Hematopoietic multipotent progenitor cell treated with erythropoietin and hydrocortisone succinate and interleukin-3 and kit ligand, for 15 days (in vitro differentiated cells): ENCODE measurements at regions not wholly inside any gene's neighbourhood (a gene's known extent, or its start where the extent isn't known, plus 50 kb on each side); places are given as distances from the start of the nearest gene placed in this dataset.
"Not testable (repeated sequence)": the region's sequence is repeated elsewhere in the genome, so short reads cannot be mapped to it uniquely, and the experiment has no call there.

Experiments used
- DNase-seq: peaks from one replicate; pipeline ENCODE4 v3.0.0-alpha.2; 2015; ENCODE audit warnings: low spot score

DNA sequence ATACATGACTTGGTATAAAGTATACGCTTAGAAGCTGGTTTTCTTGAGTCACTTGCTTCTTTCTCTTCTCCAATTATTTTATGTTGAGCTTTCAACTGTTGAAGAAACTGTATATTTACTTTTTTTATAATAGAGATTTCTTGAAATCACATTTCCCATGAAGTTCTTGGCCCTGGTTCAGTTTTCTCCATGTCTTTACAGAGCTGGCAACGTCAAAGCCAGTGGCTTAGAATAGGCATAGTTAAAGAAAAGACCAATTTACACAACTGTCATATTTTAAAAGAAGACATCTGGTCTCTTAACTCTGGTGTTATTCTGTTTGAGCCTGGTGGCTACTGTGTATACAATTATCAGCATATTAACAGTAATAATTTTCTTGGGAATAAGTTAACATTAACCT, 1249.3 kb downstream of the CDH12 start:
- no peak for DNase-seq

DNA sequence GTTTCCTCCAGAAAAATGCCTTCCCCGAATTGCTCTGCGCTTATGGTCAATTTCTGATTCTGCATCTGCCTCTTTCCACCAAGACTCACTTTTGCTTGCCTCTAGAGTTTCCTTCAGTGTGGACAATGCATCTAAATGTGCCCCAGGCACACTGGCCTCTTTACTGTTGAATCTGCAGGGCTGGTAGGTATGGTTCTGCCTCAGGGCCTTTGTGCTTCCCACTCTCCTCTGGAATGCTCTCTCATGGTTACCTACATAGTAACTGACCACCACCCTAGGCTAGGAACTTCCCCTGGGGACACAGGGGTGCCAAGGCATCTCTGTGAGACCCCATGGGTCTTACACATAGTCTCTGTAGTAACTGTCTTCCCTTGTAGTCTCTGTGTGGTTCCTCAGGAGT, 1258.6 kb downstream of the CDH12 start:
- DNase-seq: no peak

DNA sequence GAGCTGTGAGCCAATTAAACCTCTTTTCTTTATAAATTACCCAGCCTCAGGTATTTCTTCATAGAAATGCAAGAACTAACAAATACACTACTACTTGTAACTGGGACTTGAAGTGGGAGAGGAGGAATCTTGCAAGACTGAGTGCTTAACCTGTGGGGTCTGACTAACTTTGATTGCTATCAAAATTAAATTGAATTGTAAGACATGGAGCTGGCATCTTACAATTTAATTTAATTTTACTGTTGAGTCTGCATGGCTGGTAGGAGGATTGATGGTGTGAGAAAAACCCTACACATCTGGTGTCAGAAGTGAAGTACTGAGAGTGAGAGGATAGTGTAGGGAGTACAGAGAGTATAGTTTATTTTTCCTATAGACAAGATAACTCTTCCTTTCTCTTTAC, 1259.9 kb downstream of the CDH12 start:
- no peak for DNase-seq

DNA sequence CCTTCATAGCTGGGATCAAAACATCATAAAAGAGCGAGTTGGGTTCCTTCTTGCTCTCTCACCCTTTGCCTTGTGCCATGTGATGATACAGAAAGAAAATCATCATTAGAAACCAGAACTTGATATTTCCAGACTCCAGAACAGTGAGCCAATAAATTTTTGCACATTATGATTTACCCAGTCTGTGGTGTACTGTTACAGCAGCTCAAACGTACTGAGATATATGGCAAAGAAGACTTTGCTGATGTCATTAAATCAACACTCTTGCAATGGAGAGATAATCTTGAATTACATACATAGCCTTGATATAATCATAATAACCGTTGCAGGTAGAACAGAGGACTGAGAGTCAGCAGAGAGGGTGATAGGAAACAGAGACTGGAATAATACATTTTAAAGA, 1271.6 kb downstream of the CDH12 start:
- no peak for DNase-seq

DNA sequence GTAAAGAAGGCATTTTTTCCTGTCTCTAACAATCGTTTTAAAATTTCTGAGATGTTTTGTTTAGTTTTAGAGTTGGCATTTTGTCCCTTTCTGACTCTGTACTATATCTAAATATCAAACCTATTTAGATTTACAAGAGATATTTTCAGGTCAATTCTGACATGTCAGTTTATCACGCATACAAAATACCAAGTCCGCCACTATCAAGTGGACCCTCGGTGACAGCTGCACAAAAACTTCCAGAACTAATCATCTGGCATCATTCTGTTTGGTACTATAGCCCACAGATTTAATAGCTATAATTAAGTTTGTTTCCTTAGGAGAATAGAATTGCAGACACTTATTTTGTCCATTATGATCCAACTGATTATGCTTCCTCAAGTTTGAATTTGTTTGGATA, 1278.2 kb downstream of the CDH12 start:
- DNase-seq: no peak

DNA sequence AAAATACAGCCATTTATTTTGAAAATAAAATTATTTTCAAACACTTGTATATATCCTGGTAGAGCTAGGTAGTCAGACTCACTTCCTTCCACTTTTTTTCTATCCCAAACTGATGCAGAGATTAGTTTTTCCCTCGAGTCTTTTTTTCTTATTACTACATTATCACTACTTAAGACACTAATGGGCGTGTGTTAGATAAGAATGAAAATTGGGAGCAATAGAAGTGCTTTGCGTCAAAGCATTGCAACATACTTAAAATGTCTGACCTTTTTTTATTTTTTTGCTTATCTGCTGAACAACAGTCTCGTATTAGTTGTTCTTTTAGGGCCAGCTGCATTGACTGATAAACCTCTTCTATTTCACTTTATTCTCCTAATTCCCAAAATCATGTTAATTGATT, 1278.7 kb downstream of the CDH12 start:
- DNase-seq: no peak

DNA sequence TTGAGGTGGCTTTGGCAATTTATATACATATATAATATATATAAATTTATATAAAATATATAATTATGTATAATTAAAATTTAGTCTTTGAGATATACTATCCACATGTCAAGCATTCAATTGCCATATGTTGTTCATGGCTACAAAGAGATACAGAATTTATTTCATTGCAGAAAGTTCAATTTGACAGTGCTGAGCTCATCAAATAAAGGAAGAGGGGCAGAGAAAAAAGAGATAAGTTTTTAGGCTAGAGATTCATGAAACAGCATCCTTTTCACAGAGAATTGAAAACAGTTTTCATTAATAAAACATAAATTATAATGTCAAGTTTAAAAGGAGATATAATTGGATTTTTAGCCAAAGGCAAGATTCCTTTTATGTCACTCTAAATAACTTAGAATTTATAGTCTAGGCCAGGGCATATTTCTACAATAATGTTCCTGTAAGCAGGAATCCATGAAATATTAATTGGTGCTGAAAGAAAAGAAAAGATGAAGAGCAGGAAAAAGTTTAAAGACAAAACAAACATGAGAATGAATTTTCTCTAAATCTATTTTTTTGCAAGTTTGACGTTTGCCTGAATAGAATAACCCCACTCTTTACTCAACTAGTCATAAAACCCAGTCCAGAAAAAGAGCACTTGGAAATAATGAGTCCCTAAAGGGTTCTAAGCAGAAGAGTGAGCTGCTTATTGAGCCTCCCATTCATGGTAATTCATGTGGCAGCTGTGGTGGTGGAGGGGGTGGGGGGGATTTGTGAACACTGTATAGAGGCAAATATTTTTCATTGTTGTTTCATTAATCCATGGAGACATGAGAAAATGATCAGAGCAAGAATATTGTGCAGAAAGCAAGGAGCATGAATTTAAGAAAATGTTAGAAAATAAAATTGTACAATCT, 1279.5 kb downstream of the CDH12 start:
- no peak for DNase-seq

DNA sequence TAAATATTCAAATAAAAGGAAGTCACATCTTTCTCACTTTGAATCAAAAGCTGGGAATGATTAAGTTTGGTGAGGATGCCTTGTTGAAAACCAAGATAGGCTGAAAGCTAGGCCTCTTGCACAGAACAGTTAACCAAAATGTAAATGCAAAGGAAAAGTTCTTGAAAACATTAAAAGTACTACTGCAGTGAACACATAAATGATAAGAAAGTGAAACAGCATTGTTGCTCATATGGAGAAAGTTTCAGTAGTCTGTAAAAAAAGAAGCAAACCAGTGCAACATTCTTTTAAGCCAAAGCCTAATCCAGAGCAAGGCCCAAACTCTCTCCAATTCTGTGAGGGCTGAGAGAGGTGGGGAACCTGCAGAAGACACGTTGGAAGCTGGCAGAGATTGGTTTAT, 1281.9 kb downstream of the CDH12 start:
- not testable (repeated sequence) for DNase-seq

DNA sequence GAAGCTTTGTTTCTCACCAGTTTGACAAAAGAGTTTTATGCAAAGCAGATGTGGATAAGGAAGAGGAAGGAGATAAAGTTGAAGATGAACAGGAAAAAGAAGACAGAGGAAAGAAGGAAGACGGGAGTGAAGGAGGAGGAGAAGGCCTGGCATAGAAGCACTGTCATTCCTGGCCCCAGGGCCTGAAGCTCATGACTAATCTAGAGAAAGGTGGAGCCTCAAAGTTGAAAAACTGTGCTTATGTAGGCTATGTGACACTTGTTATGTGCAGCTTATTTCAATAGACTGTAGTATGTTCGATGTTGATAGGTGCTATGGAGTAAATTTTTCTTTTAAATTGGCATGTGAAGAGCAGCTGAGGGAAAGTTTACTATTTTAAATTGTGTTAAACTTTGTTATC, 1294.0 kb downstream of the CDH12 start:
- not testable (repeated sequence) for DNase-seq

DNA sequence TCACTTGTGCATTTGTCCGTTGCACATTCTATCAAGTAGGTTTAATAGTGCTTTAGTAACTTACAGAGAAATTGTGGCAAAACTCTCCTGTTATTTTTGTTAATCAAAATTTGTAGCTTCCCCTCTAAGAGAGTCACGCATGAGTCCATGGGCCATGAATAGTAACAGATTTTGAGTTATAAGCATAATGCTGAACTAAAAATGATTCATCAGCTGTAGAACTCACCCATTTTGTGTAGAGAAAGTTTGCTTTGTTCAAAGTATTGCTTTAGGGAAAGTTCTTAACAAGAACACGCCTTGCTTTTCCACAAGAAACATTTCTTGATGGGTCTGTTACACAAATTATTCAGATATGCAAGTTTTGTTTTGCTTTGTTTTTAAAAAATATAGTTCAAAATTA, 1300.9 kb downstream of the CDH12 start:
- DNase-seq: not testable (repeated sequence)

DNA sequence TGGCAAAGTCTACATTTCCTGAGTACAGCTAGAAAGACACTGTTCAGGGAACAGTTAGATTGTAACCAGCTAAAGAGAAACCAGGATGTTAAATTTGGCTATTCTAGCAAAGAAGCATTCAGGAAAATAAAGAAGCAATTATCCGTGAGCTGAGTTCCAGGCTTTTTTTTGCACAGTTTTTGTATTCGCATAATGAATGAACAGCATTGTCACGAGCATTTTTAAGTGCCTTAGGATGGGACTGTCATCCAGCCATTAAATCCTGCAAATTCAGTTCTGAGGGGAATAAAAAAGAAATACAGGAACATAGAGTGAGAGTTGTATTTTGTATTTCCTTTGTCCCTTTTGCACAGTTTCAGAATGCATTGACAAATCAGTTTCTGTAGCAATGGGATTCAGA, 1302.2 kb downstream of the CDH12 start:
- not testable (repeated sequence) for DNase-seq

DNA sequence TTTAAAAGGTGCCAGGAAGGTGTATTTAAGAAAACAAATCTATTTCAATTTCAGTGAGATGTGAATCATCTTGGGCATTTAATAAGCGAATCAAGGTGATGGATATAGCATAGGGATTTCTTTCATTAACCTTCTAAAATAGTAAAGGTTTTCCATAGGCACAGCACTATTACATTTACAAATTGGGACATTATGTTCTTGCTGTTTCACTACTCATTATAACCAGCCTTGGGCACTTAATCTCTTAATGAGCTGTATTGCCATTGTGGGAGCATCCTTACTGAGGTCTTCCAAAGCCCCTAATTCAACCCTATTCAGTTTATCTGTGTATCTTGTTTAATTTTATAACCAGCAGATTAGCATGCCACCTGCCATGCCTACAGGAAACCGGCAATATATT, 1305.5 kb downstream of the CDH12 start:
- DNase-seq: not testable (repeated sequence)

DNA sequence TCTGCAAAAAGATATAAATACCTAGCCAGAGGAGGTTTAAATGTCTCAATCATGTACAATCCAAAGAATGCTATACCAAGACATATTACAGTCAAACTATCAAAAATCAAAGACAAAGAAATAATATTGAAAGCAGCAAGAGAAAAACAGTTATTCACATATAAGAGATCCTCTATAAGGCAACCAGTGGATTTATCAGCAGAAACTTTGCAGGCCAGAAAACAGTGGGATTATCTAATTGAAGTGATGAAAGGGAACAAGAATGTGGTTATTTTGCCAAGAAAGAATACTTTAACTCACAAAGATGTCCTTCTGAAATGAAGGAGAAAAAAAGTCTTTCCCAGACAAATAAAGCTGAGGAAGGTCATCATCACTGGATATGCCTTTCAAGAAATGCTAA, 1318.0 kb downstream of the CDH12 start:
- DNase-seq: not testable (repeated sequence)

DNA sequence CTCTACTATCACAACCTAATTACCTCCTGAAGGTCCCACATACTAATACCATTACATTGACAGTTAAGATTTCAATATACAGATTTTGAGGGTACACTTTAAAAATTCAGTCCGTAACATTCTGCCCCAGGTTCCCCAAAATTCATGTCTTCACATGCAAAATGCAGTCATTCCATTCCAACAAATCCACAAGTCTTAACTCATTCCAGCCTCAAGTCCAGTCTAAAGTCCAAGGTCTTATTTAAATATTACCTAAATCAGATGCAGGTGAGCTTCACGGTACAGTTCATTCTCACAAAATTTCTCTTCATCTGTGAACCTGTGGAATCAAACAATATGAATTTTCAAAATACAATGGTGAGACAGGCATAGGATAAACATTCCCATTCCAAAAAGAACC, 1332.0 kb downstream of the CDH12 start:
- DNase-seq: not testable (repeated sequence)

DNA sequence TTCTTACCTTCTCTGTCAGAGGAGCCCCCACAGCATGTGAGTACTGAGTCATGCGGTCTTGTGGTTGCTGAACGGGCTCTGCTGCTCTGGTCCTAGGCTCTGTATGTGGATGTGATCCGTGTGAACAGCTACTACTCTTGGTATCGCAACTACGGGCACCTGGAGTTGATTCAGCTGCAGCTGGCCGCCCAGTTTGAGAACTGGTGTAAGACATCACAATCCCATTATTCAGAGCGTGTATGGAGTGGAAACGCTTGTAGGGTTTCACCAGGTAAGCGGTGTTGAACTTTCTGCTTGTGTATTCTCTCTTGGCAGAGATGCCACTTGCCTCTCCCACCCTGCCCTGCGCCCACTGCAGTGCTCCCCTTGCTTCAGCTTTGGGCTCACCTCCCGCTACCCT, 1356.2 kb downstream of the CDH12 start:
- not testable (repeated sequence) for DNase-seq

DNA sequence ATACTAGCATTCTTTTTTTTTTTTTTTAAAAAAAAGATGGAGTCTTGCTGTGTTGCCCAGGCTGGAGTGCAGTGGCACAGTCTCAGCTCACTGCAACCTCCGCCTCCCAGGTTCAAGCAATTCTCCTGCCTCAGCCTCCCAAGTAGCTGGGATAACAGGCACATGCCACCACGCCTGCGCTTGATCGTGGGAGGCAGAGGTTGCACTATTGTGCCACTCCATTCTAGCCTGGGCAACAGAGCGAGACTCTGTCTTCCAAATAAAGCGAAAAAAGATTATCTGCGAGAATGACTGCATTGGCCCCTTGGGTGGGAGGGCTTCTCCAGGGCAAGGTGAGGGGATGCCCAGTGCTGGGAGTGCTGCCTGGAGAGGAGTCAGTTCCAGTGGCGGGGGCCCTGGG, 1357.1 kb downstream of the CDH12 start:
- not testable (repeated sequence) for DNase-seq

DNA sequence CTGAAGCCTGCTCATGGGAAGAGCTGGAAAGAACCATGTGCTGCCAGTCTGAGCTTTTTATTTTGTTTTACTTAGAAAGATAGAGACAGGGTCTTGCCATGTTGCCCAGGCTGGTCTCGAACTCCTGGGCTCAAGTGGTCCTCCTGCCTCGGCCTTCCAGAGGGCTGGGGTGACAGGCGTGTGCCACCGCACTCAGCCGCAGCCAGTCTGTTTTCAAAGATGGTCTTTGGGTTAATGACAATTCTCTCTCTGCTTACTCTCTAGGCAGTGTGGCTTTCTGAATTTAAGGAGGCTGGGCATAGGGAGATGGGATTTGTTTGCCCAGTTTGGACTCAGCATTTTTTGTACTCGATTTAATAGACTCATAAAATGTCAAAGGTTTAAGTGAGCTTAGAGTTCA, 1357.9 kb downstream of the CDH12 start:
- DNase-seq: not testable (repeated sequence)

DNA sequence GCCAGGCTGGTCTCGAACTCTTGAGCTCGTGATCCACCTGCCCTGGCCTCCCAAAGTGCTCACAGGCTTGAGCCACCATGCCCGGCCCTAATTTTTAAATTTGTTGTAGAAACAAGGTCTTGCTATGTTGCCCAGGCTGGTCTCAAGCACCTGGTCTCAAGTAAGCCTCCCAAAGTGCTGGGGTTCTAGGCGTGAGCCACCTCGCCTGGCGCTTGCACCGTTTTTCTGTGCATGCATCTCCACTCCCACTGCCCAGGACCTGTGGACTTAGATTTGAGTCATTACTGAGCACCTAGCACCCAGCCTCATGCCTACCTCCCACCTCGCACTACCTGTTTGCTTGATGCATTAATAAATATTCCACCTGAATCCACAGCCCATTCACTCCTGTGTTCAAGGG, 1359.1 kb downstream of the CDH12 start:
- DNase-seq: not testable (repeated sequence)

DNA sequence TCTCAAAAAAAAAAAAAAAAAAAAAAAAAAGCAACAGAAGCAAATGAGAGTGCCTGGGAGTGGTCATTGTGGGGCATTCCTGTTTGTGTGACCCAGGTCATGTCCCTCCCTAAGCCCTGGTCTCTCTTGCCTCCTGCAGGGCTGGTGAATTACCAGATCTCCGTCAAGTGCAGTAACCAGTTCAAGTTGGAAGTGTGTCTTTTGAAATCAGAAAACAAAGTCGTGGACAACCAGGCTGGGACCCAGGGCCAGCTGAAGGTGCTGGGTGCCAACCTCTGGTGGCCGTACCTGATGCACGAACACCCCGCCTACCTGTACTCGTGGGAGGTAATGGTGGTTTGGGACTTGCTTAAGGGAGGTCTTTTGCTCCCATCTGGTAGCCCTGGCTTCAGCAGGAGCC, 1362.0 kb downstream of the CDH12 start:
- not testable (repeated sequence) for DNase-seq

DNA sequence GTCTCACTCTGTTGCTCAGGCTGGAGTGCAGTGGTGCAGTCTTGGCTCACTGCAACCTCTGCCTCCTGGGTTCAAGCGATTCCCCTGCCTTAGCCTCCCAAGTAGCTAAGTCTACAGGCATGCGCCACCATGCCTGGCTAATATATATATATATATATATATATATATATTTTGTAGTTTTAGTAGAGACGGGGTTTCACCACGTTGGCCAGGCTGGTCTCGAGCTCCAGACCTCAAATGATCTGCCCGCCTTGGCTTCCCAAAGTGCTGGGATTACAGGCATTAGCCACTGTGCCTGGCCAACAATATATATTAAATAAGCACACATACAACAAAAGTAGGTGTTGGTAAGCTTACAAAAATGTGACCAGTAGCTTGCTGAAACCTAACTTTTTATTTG, 1364.3 kb downstream of the CDH12 start:
- DNase-seq: not testable (repeated sequence)

DNA sequence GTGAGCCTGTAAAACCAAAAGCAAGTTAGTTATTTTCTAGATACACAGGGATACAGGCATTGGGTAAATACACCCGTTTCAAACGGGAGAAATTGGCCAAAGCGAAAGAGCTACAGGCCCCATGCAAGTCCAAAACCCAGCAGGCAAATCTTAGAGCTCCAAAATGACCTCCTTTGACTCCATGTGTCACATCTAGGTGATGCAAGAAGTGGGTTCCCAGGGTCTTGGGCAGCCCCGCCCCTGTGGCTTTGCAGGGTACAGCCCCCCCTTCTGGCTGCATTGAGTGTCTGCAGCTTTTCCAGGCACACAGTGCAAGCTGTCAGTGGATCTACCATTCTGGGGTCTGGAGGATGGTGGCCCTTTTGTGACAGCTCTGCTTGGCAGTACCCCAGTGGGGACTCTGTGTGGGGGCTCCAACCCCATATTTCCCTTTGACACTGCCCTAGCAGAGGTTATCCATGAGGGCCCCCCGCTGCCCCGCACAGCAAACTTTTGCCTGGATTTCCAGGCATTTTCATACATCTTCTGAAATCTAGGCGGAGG, 1367.6 kb downstream of the CDH12 start:
- not testable (repeated sequence) for DNase-seq

DNA sequence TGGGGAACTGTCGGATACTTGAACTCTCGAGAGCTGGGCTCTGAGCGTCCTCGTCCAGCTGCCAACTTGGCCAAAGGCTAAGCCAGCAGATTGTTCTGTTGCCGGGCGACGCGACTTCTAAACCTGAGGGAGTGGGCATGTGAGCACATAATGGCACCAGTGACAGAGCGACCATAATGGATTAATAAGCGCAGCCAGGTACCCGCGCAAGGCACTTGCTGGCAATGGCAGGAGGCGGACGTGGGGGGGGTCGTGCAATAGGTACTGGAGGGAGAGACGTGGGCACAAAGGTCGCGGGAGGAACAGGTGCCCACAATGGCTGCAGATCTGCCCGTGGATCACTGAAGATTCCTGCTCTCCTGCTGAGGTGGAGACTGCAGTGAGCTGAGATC, 1368.7 kb downstream of the CDH12 start:
- DNase-seq: not testable (repeated sequence)

DNA sequence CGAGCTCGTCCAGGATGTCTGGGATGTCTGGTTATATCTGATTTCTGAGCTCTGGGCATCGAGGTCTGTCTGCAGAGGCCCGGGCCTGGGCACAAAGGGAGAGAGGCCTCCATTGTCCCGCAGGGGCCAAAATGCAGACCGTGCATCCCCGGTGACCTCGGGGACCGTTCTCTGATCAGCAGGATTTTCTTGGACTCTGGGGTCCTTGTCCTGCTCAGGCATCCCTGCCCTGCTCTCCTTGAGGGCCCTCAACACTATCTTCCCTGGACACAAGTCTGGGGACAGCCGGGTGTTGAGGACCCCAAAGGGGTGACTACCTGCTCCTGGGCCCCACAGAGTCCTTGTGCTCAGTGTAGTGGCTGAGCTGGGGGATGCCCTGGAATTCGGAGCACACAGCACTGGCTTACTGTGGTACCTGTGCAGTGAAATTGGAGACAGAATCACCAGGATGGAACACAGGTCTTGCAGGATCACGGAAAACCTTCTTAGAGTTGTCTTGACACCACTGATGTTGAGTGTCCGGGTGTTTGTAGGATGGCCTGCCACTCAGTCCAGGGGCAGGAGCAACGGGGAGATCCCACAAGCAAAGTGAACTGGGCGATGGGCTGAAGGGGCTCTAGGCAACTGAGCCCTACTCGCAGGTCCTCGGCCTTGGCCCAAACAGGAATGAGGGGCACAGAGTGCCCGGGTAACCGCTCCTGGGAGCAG, 1369.2 kb downstream of the CDH12 start:
- DNase-seq: not testable (repeated sequence)
